ENCODE measurements at regions not wholly inside any gene's neighbourhood (a gene's known extent, or its start where the extent isn't known, plus 50 kb on each side); places are given as distances from the start of the nearest gene placed in this dataset.
A peak's percentile ranks its signal among the peaks of the same experiment; 100 is the strongest.

DNA sequence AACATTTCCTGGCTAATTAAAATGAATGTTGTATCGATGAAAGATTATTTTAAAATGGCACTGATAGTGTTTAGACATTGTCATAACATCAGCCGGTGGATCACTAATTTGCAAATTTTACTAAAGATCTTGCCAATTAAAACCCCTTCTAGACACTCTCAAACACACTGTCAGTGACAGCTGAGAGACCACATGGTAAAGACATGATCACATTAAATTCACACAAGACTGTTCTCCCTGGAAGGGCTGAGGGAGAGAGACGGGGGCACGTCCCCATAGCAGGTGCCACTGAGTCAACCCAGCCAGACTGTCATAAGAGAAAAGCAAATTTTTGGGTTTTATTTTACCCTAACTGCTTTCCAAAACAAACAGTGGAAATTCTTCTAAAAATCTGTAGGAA is 306.0 kb downstream of the TXNL1 start:
- no peak for ATAC-seq (ENCODE audit: low read depth)

More for the DNA sequence above, 306.0 kb downstream of the TXNL1 start:
- Histone ChIP-seq H3K27me3 (ENCODE audit: control insufficient read depth, insufficient read depth, low read length) (no peaks in the 10 kb centered on the region), H2AK9ac (replicated peaks; ENCODE audit: low read depth, low read length, poor library complexity) (no peak overlapping the region), H2AFZ (replicated peaks; ENCODE audit: low read length, poor library complexity) (no peak overlapping the region), H3K9me1 (ENCODE audit: insufficient read depth, low read length) (peaks cover 3% of the 10 kb centered on the region; the same call in 1 of the 2 replicates), H2BK15ac (ENCODE audit: low read depth, low read length) (no peak overlapping the region), H3K18ac (ENCODE audit: low read depth, low read length) (no peak overlapping the region), H3K56ac (ENCODE audit: extremely low read depth, insufficient read depth, low read length) (no peak overlapping the region), H4K91ac (ENCODE audit: insufficient read depth, low read depth, low read length) (no peak overlapping the region), H3K36me3 (ENCODE audit: control insufficient read depth, insufficient read depth, low read length) (no peaks in the 10 kb centered on the region), H3K9ac (ENCODE audit: low read depth, low read length) (no peak overlapping the region), H3K9me3 (ENCODE audit: control insufficient read depth, insufficient read depth, low read length) (no peaks in the 10 kb centered on the region), H3K23ac (ENCODE audit: low read depth, low read length) (no peak overlapping the region), H3K4me2 (ENCODE audit: low read depth, low read length) (no peak overlapping the region), H3K14ac (replicated peaks; ENCODE audit: low read depth, low read length) (no peak overlapping the region), H2BK5ac (ENCODE audit: low read depth, low read length, poor library complexity, severe bottlenecking) (no peak overlapping the region), H3K4me3 (ENCODE audit: insufficient read depth, low read depth, low read length) (no peak overlapping the region), H2BK120ac (ENCODE audit: low read depth, low read length) (no peak overlapping the region), H3K4me1 (ENCODE audit: control insufficient read depth, insufficient read depth, low read length) (peaks cover 4% of the 10 kb centered on the region), H2AK5ac (ENCODE audit: low read depth, low read length) (no peak overlapping the region), H4K20me1 (ENCODE audit: insufficient read depth, low read length) (no peaks in the 10 kb centered on the region), H4K8ac (ENCODE audit: low read depth in 2 of 2, low read length in 2 of 2) (no peak overlapping the region), H3K4ac (ENCODE audit: low read depth, low read length) (no peak overlapping the region), H3K27ac (ENCODE audit: insufficient read depth, low read length) (no peak overlapping the region), H3K79me1 (ENCODE audit: low read depth in 1 of 2, low read length in 2 of 2) (no peaks in the 10 kb centered on the region), H2BK20ac (ENCODE audit: low read depth, low read length) (0 out of 2 replicates have a peak overlapping the region, but pooled peaks have one; percentile 55), H4K5ac (ENCODE audit: low read depth, low read length) (no peak overlapping the region)
- POLR2A ChIA-PET (ENCODE audit: unreplicated experiment), result no interaction called here
- no CpG with 5 or more reads among the region's 4 CpGs for WGBS, 2 experiments (ENCODE audit: extremely low coverage in 2 of 2, insufficient read length in 1 of 2)
- BruUV-seq (replicated peaks), result no TSS peak
- in situ Hi-C loops (cut with MboI; ENCODE audit: low sequenced_read_pairs), result no loop called here
- CTCF ChIA-PET, result no interaction called here
- no peak for DNase-seq
- TF ChIP-seq FOS (IDR thresholded peaks at IDR 0.05; ENCODE audit: low read depth, low read length), result no peak
- TF ChIP-seq POLR2A (IDR thresholded peaks at IDR 0.05; ENCODE audit: low read depth, low read length), result no peak
- TF ChIP-seq RAD21 (IDR thresholded peaks at IDR 0.05; ENCODE audit: low read length), result no peak
- TF ChIP-seq CHD1 (IDR thresholded peaks at IDR 0.05; ENCODE audit: low read depth, low read length), result no peak
- TF ChIP-seq, protein P1, sequence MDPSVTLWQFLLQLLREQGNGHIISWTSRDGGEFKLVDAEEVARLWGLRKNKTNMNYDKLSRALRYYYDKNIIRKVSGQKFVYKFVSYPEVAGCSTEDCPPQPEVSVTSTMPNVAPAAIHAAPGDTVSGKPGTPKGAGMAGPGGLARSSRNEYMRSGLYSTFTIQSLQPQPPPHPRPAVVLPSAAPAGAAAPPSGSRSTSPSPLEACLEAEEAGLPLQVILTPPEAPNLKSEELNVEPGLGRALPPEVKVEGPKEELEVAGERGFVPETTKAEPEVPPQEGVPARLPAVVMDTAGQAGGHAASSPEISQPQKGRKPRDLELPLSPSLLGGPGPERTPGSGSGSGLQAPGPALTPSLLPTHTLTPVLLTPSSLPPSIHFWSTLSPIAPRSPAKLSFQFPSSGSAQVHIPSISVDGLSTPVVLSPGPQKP (IDR thresholded peaks at IDR 0.05; ENCODE audit: borderline replicate concordance, low read depth, low read length), result no peak
- no peak for TF ChIP-seq RFX5 (IDR thresholded peaks at IDR 0.05; ENCODE audit: low read depth, low read length)
- TF ChIP-seq BHLHE40 (IDR thresholded peaks at IDR 0.05; ENCODE audit: low read depth, low read length), result no peak
- no peak for TF ChIP-seq MAFK (IDR thresholded peaks at IDR 0.05; ENCODE audit: low read depth, low read length)
- no peak for TF ChIP-seq CTCF (conservative IDR thresholded peaks at IDR 0.05; ENCODE audit: low read depth, low read length)
- no peak for TF ChIP-seq SMC3 (IDR thresholded peaks at IDR 0.05; ENCODE audit: low read depth, low read length)
- TF ChIP-seq, protein P2, sequence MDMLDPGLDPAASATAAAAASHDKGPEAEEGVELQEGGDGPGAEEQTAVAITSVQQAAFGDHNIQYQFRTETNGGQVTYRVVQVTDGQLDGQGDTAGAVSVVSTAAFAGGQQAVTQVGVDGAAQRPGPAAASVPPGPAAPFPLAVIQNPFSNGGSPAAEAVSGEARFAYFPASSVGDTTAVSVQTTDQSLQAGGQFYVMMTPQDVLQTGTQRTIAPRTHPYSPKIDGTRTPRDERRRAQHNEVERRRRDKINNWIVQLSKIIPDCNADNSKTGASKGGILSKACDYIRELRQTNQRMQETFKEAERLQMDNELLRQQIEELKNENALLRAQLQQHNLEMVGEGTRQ (IDR thresholded peaks at IDR 0.05; ENCODE audit: low read depth, low read length), result no peak
- TF ChIP-seq CEBPB (IDR thresholded peaks at IDR 0.05; ENCODE audit: low read depth, low read length), result no peak
- TF ChIP-seq MXI1 (IDR thresholded peaks at IDR 0.05; ENCODE audit: borderline replicate concordance, low read depth, low read length), result no peak
- TF ChIP-seq NFE2L2 (IDR thresholded peaks at IDR 0.05; ENCODE audit: low read depth, low read length), result no peak
- TF ChIP-seq MAZ (IDR thresholded peaks at IDR 0.05; ENCODE audit: borderline replicate concordance, low read depth, low read length), result no peak
- TF ChIP-seq RCOR1 (IDR thresholded peaks at IDR 0.05; ENCODE audit: insufficient replicate concordance, low read length), result no peak
- dilution Hi-C loops (cut with HindIII; ENCODE audit: low sequenced_read_pairs, unreplicated experiment), result no loop called here
- intact Hi-C loops (cut with micrococcal nuclease), result no loop called here

Measured in IMR-90 (cell line).